Pancreas (tissue), 10 donors: ENCODE measurements at regions not wholly inside any gene's neighbourhood (a gene's known extent, or its start where the extent isn't known, plus 50 kb on each side); places are given as distances from the start of the nearest gene placed in this dataset.

Experiments used
- ATAC-seq, 4 donors: fragments of 200-7000 bp; cut with Tn5 transposase; one replicate each; pipeline versions ENCODE4 v1.8.0 to v1.9.1; 2020; ENCODE audit warnings: mild to moderate bottlenecking in 4 of 4, moderate library complexity in 4 of 4
- DNase-seq, 6 donors: peaks; one replicate each; pipeline ENCODE4 v3.0.0-alpha.2; 2020
- FAIRE-seq: peaks from 2 replicates; lab custom pipeline; 2012; peaks lifted over from hg19 to GRCh38; lab: Jason Lieb, UNC
- H3K27ac ChIP-seq, 4 donors: fragments of 200-600 bp; sonication (generic); 1 replicate in 3 of 4; 2 replicates in 1 of 4; pipeline versions ENCODE4 v1.5.0 to v1.8.0; 2020
- H3K27me3 ChIP-seq, 4 donors: fragments of 200-600 bp; one replicate each; pipeline ENCODE4 v1.8.0; 2021
- H3K36me3 ChIP-seq, 3 donors: fragments of 200-600 bp; sonication (generic) in 1 of 3; one replicate each; pipeline versions ENCODE4 v1.5.0 to v1.8.0; 2020 to 2021
- H3K4me1 ChIP-seq, 3 donors: fragments of 200-600 bp; one replicate each; pipeline ENCODE4 v1.8.0; 2021
- H3K4me3 ChIP-seq, 4 donors: fragments of 200-600 bp; sonication (generic) in 2 of 4; one replicate each; pipeline versions ENCODE4 v1.5.0 to v1.8.0; 2020 to 2021
- H3K9me3 ChIP-seq, 4 donors: fragments of 200-600 bp; one replicate each; pipeline ENCODE4 v1.8.0; 2021
- WGBS, 2 donors: extraction: QIAGEN DNeasy Blood & Tissue Kit; methylation state at CpG; one replicate each; pipeline ENCODE4 v1.1.7; 2013; 5-methylcytosine and 5-hydroxymethylcytosine counted together
- intact Hi-C, 3 donors: fragments of 100-400 bp; cut with DNase I; formaldehyde crosslinking; loops; one replicate each; pipeline versions ENCODE4 v1.11.1 to v1.14.2; 2022
- TF ChIP-seq, protein P1 (sequence below), 4 donors: fragments of 200-600 bp; sonication (generic) in 3 of 4; IDR thresholded peaks; one replicate each; pipeline versions ENCODE4 v1.5.0 to v1.8.0; 2021; ENCODE audit warnings: antibody characterized with exemption in 4 of 4
- donor health status: healthy with polysubstance abuse.
- donor health status: DM: no; HTN: no; CAD: no; lungs with moderate emphysema.
- donor health status: DM: no; HTN: no; CAD: no.
- donor health status: control.
- donor health status: control.
- donor health status: Bipolar disorder and iron deficiency.
- donor health status: DM: yes; HTN: yes; CAD: no.
- donor health status: DM: no; HTN: no; CAD: no.
- donor health status: DM: no; HTN: no; CAD: no.
- donor health status: DM: yes; HTN: yes; CAD: no.

DNA sequence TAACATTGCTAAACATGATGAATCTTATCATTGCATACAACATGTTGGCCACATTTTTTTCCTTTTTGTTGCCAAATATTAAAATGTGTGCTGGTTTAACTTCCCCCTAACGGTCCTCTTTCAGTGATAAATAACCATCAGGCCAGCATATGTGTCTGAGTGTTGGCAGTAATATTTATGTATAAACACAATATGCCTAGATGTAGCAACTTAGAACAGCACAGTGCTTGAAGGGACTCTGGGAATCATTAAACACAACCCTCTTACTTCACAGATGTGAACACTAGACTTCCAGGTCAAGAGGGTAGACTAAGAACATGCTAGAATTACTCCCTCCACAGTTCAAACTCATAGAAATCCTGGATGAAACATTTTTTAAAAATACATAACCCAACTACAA, 581.8 kb downstream of the PLPP3 start:
- Histone ChIP-seq H3K4me3 (no peak overlapping the region), H3K9me3 (no peaks in the 10 kb centered on the region), H3K4me1 (no peaks in the 10 kb centered on the region), H3K36me3 (no peaks in the 10 kb centered on the region), H3K27ac (no peak overlapping the region), H3K27me3 (no peaks in the 10 kb centered on the region)
- ATAC-seq (no peak), FAIRE-seq (no peak), DNase-seq (no peak)
- WGBS, 2 donors, result 34 to 45% methylated on average over 1 of the region's 1 CpG
- TF ChIP-seq, protein P1, sequence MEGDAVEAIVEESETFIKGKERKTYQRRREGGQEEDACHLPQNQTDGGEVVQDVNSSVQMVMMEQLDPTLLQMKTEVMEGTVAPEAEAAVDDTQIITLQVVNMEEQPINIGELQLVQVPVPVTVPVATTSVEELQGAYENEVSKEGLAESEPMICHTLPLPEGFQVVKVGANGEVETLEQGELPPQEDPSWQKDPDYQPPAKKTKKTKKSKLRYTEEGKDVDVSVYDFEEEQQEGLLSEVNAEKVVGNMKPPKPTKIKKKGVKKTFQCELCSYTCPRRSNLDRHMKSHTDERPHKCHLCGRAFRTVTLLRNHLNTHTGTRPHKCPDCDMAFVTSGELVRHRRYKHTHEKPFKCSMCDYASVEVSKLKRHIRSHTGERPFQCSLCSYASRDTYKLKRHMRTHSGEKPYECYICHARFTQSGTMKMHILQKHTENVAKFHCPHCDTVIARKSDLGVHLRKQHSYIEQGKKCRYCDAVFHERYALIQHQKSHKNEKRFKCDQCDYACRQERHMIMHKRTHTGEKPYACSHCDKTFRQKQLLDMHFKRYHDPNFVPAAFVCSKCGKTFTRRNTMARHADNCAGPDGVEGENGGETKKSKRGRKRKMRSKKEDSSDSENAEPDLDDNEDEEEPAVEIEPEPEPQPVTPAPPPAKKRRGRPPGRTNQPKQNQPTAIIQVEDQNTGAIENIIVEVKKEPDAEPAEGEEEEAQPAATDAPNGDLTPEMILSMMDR (IDR thresholded peaks at IDR 0.05), result no peak
- intact Hi-C loops, result no loop called here

DNA sequence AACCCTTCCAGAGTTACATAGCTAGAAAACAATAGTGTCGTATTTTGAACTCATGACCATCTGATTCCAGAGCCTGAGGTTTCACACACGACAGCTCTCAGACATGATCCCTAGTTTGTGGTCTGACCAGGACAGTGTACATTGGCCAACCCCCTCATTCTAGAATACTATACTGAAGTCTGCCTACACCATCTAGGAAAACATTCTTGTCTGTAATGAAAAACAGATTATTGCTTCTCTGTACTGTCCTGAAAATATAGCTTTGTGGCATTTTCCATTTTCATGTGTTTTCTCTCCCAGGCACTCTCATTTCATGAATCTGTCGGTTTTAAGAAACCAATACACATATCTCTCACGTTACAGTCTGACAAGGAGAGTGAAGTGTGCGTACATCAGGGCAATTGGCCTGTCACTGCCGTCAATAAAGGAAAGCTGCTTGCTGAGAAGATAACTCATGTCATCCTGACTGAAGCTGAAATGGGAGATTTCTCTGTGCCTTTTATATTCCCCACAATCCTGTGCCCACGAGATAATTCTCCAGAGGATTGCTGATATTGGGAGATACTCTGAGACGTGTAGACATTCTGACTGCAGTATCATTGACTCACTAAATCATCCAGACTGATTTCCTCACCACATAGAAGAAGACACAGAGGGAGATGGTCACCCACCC, 585.6 kb downstream of the PLPP3 start:
- DNase-seq, result no peak
- H3K9me3 ChIP-seq, result no peaks in the 10 kb centered on the region
- TF ChIP-seq, protein P1 (IDR thresholded peaks at IDR 0.05), result no peak
- intact Hi-C loops, result no loop called here
- no peak overlapping the region for H3K27ac ChIP-seq
- no peak overlapping the region for H3K4me3 ChIP-seq
- H3K27me3 ChIP-seq, result no peaks in the 10 kb centered on the region
- FAIRE-seq, result no peak
- no peaks in the 10 kb centered on the region for H3K36me3 ChIP-seq
- WGBS, 2 donors, result 60 to 63% methylated on average over 8 of the region's 8 CpGs
- H3K4me1 ChIP-seq, result no peaks in the 10 kb centered on the region
- ATAC-seq, result no peak

DNA sequence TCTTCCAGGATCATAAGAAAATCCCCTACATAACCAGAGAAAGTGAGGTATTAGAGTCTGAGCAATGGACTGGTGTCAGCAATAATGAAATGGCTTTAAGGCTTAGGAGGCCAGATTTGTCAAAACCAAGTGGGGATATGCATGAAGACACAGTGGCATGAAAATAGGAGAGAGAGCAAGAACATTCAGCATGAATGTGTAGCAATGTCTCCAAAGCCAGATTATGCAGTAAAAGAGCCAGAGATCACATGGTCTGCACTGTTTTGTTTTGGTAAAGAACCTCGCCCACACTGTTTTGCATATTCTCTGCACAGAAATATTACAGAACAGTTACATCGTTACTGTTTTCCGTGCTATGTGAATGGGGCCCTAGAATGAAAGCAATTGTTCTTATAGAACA, 589.4 kb downstream of the PLPP3 start:
- Histone ChIP-seq H3K27me3 (no peaks in the 10 kb centered on the region), H3K9me3 (no peaks in the 10 kb centered on the region), H3K27ac (no peak overlapping the region), H3K4me1 (no peaks in the 10 kb centered on the region), H3K4me3 (no peak overlapping the region), H3K36me3 (no peaks in the 10 kb centered on the region)
- FAIRE-seq (no peak), DNase-seq (no peak), ATAC-seq (no peak)
- intact Hi-C loops, result no loop called here
- WGBS, 2 donors, result 91% methylated on average over 3 of the region's 3 CpGs
- TF ChIP-seq, protein P1 (IDR thresholded peaks at IDR 0.05), result no peak

DNA sequence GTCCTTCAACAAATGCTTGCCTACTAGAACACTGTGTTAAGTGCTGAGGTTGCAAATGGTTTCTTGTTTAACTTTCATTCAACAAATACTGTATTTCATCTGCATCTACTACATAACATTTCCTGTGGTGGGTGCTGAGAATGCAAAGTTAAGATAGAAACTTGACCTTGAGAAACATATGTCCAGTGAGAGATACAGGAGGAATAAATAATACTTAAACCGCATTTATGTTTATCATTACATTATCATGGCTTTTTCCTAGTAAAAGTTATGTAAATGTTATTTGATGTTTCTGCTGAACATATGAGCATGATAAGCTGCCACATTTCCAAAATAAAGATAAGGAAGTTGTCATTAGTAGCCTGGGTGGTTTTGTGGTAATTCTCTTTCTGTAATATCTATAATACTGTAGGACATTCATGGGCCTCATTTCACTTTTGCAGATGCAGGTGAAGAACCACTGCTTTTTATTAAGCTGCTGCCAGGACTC, 590.4 kb downstream of the PLPP3 start:
- Histone ChIP-seq H3K4me3 (no peak overlapping the region), H3K36me3 (no peaks in the 10 kb centered on the region), H3K27me3 (no peaks in the 10 kb centered on the region), H3K9me3 (no peaks in the 10 kb centered on the region), H3K4me1 (no peaks in the 10 kb centered on the region), H3K27ac (no peak overlapping the region)
- TF ChIP-seq, protein P1 (IDR thresholded peaks at IDR 0.05), result no peak
- WGBS, 2 donors, result 56 to 77% methylated on average over 1 of the region's 1 CpG
- intact Hi-C loops, result no loop called here
- FAIRE-seq, result no peak
- no peak for DNase-seq
- no peak for ATAC-seq

DNA sequence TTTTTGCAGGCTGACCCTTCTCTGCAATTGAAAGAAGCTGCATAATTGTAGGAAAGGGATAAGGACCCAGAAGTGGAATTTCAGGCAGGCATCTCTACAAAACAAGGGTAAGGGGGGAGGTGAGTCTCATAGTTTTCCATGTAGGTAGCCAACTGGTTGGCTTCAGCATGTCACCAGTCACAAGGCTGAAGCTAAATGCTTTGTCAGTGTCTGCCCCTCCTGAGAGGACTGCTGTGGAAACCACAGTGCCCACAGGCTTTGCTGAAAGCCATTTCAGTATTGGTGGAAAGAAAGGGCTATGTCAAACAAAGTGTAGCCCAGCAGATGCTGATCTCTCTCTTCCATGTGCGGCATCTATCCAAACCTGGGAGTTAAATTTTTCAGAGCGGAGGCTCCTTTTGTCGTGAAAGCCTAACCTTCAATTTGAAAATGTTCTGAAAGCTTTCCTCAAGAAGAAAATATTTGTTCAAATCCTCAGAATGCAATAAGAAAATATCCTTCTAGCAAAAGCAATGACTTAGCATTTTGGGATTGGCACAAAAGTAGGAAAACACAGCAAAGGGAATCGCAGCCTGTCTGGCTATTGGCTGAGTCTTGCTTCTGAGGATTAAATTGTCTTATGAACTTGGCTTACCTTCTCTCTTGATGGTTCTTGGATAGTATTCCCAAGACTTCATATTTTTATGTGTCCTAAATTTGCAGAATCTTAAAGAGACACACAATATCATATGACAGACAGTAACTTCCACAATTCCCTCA, 591.7 kb downstream of the PLPP3 start:
- intact Hi-C loops, result no loop called here
- no peak overlapping the region for H3K27ac ChIP-seq
- TF ChIP-seq, protein P1 (IDR thresholded peaks at IDR 0.05), result no peak
- no peak for DNase-seq
- H3K4me3 ChIP-seq, result no peak overlapping the region
- no peak for ATAC-seq
- WGBS, 2 donors, result 85 to 87% methylated on average over 4 of the region's 4 CpGs
- FAIRE-seq, result no peak
- H3K27me3 ChIP-seq, result no peaks in the 10 kb centered on the region
- H3K36me3 ChIP-seq, result no peaks in the 10 kb centered on the region
- H3K9me3 ChIP-seq, result no peaks in the 10 kb centered on the region
- H3K4me1 ChIP-seq, result no peaks in the 10 kb centered on the region
